Stimulated activated CD4-positive, alpha-beta T cell treated with anti-CD3 and anti-CD28 coated beads, Interleukin-1b, Interleukin-23, amount 100 ng/mL, for 48 hours (primary cell): ENCODE measurements at regions not wholly inside any gene's neighbourhood (a gene's known extent, or its start where the extent isn't known, plus 50 kb on each side); places are given as distances from the start of the nearest gene placed in this dataset.

ENCODE experiments used
- DNase-seq: peaks from one replicate; pipeline ENCODE4 v3.0.0-alpha.2; 2020

DNA sequence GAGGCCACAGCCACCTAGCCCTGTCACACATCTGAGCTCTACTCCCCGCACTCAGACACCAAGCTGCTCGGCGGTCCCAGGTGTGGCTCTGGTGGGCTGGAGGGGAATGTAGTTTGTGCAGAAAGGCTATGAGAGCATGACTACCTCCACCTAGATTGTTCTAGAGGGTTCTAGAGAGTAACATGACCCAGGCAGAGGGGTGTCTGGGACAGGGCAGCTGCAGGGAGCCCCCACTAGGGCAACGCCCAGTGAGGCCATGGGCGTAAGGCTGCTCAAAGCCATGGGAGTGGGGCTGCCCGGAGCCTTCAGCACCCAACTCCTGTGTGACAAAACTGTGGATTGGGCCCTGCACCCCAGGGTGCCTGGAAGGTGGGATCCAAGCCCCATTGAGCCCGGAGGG is 511.4 kb upstream of the MYT1L start:
- no peak for DNase-seq

DNA sequence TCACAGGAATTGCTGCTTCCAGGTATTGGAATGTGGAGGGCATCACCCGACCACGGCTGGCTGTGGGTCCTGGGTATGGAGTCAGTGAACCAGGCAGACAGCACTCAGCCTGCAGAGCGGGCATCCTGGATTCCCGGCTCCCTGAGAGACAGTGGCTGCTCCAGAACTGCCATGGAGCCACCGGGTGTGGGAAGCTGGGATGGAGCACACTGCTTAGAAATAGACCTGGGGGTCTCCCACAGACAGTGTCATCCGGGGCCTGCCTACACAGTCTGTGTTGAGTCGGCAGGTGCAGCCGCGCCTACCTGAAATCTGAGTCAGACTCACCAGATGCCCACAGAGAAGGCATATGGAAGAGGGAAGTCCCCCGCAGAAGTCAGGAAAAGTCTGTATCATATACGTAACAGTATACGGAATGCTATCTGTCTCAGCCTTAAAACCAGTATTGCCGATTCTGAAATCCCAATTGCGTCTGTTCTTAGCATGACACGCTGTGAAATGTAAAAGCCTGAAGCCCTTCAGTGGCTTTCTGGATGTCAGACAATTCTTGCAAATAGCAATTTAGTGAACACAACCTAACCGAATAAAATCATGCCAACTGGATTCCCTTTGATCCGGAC is 509.7 kb upstream of the MYT1L start:
- DNase-seq: no peak

DNA sequence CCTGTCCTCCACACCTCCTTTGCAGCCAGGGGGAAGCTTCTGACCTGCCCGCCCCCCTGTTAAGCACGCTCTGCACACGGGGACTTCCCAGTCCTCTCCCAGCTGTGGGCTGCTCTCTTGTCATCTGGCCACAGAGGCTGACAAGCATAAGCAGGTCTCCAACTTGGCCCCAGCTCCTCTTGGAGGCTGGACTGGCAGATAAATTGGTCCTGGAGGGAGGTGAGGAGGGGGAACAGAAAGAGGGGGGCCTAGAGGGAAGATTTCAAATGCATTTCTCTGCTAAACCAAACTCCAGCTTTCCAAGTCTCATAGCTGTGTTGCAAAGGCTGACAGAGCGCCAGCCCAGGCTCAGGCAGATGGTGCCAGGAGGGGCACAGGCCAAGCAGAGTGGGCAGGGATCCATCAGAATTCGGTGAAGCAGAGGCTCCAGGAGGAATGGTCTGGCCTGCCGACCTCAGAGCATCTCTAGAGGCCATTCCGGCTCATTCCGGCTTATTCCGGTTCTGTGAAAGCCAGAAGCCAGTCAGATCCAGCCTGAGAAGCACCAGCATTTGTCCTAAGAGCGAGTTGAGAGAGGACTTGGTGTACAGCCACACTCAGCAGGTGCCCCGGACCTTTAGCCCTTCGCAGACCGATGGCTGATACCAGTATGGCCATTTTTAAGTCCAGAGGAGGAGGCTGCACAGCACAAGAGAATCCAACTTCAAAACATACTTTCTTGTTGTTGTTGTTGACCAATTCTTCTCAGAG is 508.9 kb upstream of the MYT1L start:
- no peak for DNase-seq

DNA sequence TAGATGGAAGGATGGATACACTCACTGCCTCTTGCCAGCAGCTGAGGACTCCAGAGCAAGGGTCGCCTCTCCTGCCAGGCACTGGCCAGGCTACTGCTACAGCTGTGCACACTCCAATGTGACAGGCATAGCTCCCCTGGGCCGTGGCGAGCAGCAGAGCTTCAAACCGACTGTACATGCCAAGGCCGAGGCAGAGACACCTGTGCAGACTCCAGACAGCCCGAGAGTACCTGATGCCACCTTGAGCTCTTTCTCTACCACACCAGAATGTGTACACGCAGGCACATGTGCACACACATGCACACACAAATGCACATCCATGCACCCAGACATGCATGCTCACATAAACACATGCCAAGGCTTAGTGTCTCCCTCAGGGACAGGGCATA is 508.3 kb upstream of the MYT1L start:
- DNase-seq: no peak

DNA sequence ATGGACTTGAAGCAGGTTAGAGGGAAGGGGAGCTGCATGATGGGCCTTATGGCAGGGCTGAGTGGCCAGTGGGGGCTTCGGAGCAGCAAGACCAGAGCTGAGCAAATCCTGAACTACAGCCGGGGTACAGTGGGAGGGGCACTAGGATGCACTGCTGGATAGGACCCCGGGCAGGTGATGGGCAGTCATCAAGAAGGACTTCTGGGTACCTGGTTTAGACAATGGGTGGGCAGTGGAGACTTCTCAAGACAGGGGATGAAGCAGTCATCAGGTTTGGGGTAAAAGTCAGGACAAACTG is 507.4 kb upstream of the MYT1L start:
- DNase-seq: no peak

DNA sequence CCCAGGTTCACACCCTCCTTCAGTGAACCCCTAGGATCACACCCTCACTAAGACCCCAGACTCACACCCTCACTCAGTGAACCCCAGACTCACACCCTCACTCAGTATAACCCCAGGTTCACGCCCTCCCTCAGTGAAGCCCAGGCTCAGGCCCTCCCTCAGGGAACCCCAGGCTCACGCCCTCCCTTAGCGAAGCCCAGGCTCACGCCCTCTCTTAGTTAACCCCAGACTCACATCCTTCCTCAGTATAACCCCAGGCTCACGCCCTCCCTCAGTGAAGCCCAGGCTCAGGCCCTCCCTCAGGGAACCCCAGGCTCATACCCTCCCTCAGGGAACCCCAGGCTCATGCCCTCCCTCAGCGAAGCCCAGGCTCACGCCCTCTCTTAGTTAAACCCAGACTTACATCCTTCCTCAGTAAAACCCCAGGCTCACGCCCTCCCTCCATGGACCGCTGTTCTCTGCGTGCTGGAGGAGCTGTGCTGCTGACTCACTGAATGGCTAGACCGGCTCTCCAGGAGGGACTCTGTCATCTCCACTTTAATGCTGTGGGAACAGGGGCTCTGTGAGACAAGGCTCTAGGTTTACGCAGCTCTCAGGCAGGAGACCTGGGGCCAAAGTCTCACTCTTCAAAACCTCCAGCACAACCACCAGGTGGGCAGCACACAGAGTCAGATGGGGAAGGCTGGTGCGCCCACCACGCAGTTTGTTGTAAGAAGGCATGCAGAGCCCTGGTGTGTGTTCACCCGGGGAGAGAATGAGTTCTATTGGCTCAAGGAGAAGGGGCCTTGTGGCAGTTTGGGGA is 506.9 kb upstream of the MYT1L start:
- no peak for DNase-seq

DNA sequence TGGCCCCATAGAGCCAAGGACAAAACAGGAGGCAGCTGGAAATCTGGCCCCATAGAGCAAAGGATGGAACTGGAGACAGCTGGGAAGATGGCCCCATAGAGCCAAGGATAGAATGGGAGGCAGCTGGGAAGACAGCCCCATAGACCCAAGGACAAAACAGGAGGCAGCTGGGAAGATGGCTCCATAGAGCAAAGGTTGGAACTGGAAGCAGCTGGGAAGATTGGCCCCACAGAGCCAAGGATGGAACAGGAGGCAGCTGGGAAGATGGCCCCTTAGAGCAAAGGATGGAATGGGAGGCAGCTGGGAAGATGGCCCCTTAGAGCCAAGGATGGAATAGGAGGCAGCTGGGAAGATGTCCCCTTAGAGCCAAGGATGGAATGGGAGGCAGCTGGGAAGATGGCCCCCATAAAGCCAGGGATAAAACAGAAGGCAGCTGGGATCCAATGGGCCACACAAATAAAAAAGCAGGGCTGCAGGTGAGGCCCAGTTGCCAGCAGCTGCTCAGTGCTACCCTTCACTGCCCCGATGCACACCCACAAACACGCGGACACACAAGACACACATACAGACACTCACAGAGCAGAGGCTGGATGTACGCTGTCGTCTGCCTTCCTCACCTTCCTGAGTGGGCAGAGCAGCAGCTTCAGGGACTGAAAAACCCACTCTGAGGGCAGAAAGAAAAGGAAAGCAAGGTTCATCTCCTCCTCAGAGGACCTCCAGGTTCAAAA is 505.4 kb upstream of the MYT1L start:
- DNase-seq: no peak

DNA sequence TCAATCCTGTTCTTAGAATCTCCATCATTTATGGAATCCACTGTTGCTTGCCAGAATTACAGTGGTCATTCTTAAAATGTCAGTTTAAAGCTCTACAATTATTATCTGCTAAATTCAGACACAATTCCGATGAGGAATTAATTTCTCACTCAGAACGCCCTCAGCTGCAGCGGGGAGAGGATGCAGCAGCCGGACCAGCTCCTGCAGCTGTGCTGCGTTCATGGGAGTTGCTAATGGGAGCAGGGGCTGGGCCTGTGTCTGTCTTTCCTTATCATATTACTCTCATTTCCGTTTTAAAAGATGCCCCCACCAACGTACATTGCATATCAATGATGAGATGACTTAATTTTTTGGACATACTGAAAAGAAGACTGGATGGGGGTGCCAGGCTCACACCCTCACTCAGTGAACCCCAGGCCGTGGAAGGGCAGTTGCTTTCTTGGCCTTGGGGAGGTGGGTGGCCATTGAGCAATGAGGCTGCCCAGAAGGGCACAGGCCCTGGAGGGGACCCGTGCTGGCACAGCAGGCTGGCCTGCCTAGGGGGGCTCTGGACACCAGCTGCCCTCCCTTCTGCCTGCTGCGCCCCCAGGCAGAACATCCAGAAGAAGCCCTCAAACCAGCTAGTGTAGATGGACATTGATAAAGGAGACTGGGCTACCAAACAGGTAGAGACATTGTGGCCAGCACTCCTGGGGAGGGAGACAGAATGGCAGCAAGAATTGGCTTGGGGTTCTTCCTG is 503.6 kb upstream of the MYT1L start:
- DNase-seq: no peak

DNA sequence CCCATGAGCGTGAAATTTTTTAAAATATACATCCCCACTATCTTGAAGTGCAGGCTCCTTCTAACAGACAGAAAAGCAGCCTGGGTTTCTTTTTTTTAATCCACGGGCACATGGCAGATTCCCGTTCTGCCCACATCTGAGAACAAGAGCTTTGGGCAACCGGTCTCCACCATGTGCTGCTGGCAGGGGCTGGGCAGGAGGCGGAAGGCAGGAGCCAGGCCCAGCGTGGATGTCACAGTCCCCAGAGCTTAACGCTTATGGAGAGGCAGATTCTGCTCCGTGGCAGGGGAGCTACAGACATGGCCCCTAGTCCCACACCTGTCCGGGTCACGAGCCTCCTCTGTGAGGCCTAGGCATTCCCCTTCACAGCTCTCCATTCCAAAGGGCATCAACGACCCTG is 503.0 kb upstream of the MYT1L start:
- no peak for DNase-seq

DNA sequence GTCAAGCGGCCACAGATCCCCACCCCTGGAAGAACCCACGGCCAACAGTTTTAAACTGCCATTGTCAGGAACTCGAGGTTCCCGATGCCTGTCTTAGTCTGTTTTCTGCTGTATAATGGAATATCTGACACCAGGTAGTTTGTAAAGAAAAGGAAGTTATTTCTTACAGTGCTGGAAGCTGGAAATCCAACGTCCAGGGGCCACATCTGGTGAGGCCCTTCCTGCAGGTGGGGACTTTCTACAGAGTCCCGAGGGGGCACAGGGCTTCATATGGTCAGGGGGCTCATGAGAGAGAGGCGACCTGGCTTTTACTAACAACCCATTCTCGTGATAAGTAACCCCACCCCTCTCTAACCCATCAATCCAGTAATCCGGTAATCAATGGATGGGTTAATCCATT is 501.6 kb upstream of the MYT1L start:
- DNase-seq: no peak

DNA sequence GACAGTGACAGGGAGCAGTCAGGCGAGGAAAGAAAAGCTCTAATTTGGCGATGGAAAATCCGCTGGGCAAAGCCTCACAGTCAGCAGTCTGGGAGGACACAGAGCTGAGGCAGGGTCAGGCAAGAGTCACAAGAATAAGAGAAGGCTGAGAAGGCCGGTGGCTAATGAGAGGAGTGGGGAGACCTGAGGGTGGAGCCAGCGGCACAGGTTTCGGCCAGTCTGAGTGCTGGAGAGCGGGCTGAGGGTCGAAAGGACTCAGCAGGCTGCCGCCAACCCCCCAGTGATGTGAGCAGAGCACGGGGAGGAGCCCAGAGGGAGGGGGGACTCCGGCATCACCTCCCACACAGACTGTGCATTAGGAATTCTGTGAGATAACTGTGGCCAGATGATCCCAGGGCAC is 500.6 kb upstream of the MYT1L start:
- no peak for DNase-seq

DNA sequence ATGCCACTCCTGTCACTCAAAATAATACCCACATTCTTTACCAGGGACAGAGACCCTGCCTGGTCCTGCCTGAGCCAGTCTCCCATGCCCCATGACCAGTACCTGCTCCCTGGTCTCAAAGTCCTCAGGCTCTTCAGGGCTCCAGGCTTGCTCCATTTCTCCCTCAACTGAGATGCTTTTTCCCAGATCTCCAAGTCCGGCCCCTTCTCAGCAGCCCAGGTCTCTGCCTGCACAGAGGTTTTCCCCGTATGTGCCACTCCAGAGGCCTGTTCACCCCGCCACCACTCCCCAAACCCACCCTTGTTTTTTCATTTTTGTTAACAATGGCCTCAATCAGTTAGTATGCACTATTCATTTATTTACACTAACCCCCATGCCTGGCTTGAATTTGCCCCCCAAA is 499.5 kb upstream of the MYT1L start:
- no peak for DNase-seq

DNA sequence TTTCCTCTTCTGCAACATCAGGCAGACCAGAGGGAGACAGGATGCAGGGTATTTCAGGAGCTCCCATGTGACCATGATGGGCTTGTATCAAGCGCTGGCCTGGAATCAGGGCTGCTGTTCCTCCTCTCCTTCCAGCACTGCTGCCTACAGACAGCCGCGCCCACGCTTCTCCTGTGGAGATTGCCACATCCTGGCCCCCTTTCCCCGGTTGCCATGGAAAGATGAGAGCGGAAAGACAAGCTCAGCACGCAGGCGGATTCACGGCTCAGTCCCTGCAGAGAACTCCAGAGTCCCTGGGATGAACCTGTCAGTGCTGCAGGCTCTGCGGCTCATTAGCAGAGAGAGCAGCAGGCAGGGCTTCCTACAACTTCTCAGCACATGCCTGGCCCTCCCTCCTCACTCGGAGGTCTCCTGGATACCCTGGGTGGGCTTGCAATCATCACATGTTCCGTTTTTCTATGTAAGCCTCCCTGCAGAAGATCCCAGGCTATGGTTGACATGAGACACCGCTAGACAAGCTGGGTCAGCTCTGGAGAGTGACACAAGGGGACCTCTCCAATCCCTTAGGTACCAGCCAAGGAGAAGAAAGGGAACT is 497.8 kb upstream of the MYT1L start:
- no peak for DNase-seq

DNA sequence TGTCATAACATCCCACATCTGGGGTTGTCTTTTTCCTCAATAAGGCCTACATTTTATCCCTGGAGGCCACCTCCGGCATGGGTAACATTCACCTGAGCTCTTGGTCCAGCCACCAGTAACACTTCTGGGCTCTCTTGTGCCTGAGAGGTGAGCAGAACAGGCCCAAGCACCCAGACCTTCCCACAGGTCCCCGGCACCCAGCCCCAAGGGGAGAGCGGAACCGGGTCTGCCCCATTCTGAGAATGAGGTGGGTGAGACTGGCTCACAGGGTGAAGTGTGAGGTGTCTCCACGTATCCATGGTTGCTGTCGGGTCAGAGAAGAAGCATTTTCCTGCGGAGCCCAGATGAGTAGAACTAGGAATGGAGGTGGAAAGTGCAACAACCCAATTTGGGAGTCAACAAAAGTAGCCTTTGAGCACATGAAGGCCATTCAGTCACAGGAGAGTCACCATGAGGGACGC is 496.7 kb upstream of the MYT1L start:
- no peak for DNase-seq

DNA sequence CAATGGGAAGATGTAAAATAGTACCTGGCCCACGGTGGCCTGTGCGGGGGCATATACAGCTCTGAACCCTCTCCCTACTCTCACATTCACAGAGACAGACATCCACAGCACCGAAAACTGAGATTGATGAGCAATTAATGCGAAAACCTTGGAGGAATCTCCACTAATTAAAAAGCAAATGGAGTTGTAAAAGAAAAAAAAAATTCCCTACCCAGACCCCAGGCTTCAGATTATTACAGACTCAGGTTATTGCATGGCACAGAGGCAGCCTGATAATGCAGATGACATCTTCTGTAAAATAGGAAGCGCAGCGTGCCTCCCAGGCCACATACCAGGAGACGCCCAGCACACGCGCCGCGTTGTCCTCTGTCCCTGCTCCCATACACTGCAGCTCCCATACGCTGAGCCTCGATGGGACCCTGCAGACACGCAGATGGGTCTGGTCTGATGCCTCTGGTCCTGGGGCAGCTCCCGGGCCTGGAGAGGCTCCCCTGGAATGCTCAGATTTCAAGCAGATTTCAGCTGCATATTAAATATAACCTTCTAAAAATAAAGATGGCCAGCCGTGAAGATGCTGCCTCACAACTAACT is 496.1 kb upstream of the MYT1L start:
- no peak for DNase-seq

DNA sequence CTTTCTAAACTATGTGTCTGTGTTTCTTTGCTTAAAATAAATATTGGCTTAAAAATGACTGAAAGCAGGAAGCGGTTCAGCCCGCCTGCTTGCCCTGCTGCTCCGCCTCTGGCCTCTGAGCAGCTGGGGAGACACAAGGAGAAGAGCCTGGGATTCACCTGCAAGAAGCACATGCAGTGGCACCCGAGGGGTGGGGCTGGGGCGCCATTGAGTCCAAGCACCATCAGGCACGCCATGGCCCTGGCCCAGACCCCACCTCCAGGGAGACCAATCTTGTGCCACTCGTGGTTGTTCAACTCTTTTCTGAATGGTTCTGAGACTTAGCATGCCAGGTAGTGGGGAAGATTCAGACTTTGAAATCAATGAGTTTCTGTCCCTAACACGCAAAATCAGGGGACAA is 495.5 kb upstream of the MYT1L start:
- DNase-seq: no peak

DNA sequence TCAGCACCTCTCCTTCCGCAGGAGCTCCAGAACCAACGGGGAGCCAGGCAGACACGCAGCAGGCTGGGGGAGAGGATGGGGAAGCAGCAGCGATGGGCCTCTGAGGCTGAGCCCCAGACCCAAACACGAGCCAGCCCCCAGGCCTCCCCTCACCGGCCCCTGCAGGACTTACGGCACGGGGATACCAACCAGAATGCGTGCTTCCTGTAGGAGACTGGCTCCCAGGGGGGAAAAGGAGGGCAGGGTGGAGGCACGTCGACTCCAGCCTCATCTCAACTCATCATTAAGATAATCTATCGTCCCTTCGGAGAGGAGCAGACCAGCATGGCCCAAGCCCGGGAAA is 495.1 kb upstream of the MYT1L start:
- no peak for DNase-seq

DNA sequence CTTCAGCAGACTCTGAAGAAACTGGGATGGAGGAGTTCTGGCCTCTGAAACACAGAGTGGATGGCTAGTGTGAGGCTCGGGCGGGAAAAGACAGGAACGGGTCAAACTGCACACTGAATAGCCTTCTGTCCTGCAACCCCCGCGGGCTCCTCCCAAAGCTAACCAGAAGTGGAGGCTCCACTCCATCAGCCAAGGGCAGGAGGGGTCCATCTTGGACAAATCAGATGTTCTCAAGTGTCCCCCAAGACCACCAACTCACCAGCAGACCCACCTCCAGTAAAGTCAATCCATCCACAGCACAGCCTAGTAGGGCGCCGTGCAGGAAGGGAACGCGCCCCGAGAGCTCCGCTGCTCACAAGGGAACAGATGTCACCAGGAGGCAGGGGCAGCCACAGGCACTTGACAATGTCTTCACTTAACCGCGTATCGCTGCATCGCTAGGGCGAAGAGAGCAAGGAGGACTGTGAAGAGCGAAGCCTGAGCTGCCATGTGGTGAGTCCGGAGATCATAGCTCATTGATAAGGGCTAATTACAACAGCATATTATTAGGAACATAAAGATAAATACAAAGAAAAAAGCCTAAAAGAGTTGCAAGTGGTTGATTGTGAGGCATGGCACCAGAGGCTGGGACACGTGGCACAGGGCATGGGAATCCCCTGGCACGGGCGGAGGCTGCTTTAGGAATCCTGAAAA is 494.6 kb upstream of the MYT1L start:
- DNase-seq: no peak

DNA sequence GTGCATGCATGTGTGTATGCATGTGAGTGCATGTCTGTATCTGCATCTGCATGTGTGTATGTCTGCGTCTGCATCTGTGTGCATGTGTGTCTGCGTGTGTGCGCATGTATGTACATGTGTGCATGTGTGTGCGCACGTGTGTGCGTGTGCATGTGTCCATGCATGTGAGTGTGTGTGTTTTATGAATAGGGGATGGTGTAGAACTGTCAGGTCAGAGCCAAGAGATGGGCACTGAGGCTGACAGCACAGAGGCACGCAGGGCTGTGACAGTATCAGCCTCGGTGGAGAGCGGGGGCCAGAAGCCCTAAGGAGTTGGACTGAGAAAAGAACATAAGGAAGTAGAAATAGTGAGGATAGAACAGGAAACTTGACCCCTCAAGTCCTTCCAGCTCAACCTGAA is 494.0 kb upstream of the MYT1L start:
- no peak for DNase-seq

DNA sequence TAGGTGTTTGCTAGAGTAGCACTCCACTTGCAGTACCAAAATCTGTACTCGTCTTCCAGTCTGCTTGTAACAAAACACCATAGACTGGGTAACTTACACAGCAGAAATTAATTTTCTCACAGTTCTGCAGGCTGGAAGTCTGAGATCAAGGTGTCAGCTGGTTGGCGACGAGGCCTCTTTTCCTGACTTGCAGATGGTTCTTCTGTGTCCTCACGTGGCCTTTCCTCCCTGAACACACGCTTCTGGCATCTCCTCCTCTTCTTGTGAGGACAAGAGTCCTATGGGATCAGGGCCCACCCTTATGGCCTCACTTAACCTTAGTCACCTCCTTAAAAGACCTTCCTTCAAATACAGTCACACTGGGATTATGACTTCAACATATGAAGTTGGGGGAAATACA is 493.5 kb upstream of the MYT1L start:
- no peak for DNase-seq

DNA sequence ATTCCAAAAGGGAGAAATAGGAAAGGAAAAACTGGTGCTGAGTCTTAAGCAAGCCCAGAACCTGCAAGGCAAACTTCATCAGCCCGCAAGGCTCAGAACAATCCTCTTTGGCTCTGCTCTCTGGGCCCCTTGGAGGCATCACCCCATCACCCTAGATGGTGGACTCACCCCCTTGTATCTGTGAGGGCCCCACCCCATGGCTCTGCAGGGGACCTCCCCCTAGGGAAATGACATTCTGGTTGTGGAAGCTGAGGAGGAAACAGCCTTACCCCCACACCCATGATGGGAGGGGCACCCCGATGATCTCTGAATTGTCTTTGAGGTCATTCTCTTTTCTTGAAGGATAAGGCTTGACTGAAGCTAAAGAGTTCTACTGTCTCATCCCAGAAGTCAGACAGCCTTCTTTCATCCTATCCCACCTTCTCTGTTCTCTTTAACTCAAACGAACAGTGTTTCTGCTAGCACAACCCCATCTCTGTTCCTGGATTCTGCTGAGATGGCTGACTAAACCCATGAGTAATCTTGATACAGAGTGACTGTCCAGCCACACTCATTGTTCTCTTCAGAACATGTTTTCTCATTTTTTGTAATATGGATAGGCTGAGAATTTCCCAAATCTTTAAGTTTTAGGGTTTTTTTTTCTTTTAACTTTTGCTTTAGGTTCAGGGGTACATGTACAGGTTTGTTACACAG is 492.1 kb upstream of the MYT1L start:
- no peak for DNase-seq
